GM19395 (cell line): ENCODE measurements at regions not wholly inside any gene's neighbourhood (a gene's known extent, or its start where the extent isn't known, plus 50 kb on each side); places are given as distances from the start of the nearest gene placed in this dataset.

Source experiments
- ATAC-seq: cut with Tn5 transposase; IDR thresholded peaks from one replicate; pipeline ENCODE4 v1.9.1; 2021; ENCODE audit warnings: mild to moderate bottlenecking, moderate library complexity; ENCODE audit not compliant: unreplicated experiment

- ATAC-seq = no peak
Measured at GRCh38 chr7:115883629-115884028, 146.9 kb downstream of the TFEC start.

GRCh38 chr7:115881476-115881875 lies 149.1 kb downstream of the TFEC start:
- ATAC-seq = no peak

GRCh38 chr7:115879171-115879570 lies 151.4 kb downstream of the TFEC start:
- ATAC-seq = no peak

- no peak for ATAC-seq
Measured at GRCh38 chr7:115869801-115870200, 160.8 kb downstream of the TFEC start.

GRCh38 chr7:115869190-115869589 lies 161.4 kb downstream of the TFEC start:
- ATAC-seq = no peak

- no peak for ATAC-seq
Measured at GRCh38 chr7:115868369-115868768, 162.2 kb downstream of the TFEC start.

GRCh38 chr7:115864082-115864481 lies 166.5 kb downstream of the TFEC start:
- no peak for ATAC-seq

- ATAC-seq = peak; percentile 51
Measured at GRCh38 chr7:115851291-115851690, 179.3 kb downstream of the TFEC start.

- no peak for ATAC-seq
Measured at GRCh38 chr7:115850774-115851173, 179.8 kb downstream of the TFEC start.

- ATAC-seq = no peak
Measured at GRCh38 chr7:115844857-115845256, 185.7 kb downstream of the TFEC start.

GRCh38 chr7:115840702-115841101 lies 189.9 kb downstream of the TFEC start:
- ATAC-seq = no peak

- ATAC-seq = no peak
Measured at GRCh38 chr7:115838829-115839228, 191.7 kb downstream of the TFEC start.

- no peak for ATAC-seq
Measured at GRCh38 chr7:115831371-115831770, 199.2 kb downstream of the TFEC start.

GRCh38 chr7:115827305-115828045 lies 203.1 kb downstream of the TFEC start:
- peak; percentile 48 for ATAC-seq

GRCh38 chr7:115825456-115826115 lies 205.0 kb downstream of the TFEC start:
- no peak for ATAC-seq

GRCh38 chr7:115822801-115823200 lies 207.8 kb downstream of the TFEC start:
- ATAC-seq = no peak

- ATAC-seq = no peak
Measured at GRCh38 chr7:115822380-115822779, 208.2 kb downstream of the TFEC start.

- ATAC-seq = no peak
Measured at GRCh38 chr7:115816318-115816974, 214.1 kb downstream of the TFEC start.

- ATAC-seq = no peak
Measured at GRCh38 chr7:115812794-115813193, 217.8 kb downstream of the TFEC start.

- ATAC-seq = no peak
Measured at GRCh38 chr7:115805458-115805857, 225.1 kb downstream of the TFEC start.

GRCh38 chr7:115802415-115802814 lies 228.1 kb downstream of the TFEC start:
- no peak for ATAC-seq

- ATAC-seq = no peak
Measured at GRCh38 chr7:115799430-115799829, 231.1 kb downstream of the TFEC start.
